IMR-90 (cell line): ENCODE measurements at regions not wholly inside any gene's neighbourhood (a gene's known extent, or its start where the extent isn't known, plus 50 kb on each side); places are given as distances from the start of the nearest gene placed in this dataset.

Source experiments
- ATAC-seq: fragments of 200-7000 bp; cut with Tn5 transposase; 2 replicates; pipeline ENCODE4 v1.9.1; 2020; ENCODE audit warnings: low read depth, mild to moderate bottlenecking, moderate library complexity
- BruUV-seq: library from RNA; stranded (reverse); fragments of 400-500 nt; replicated peaks from 2 replicates; lab custom pipeline; 2021; lab: Mats Ljungman, UMichigan
- CTCF ChIA-PET: fragments of 300-600 bp; formaldehyde crosslinking; extraction: SDS; loops from one replicate; lab custom pipeline; 2021; ENCODE audit warnings: antibody characterized with exemption; lab: Yijun Ruan, JAX
- POLR2A ChIA-PET: fragments of 300-600 bp; sonication (Branson Sonifier 250); formaldehyde crosslinking; loops from one replicate; lab custom pipeline; 2022; ENCODE audit warnings: antibody characterized with exemption; ENCODE audit not compliant: unreplicated experiment; lab: Charles Lee
- DNase-seq: peaks from one replicate; pipeline ENCODE4 v3.0.0; 2013
- H2AFZ ChIP-seq: replicated peaks from 2 replicates; pipeline ENCODE3; 2013; ENCODE audit warnings: low read length, mild to moderate bottlenecking; ENCODE audit not compliant: poor library complexity
- H2AK5ac ChIP-seq: 2 replicates; pipeline ENCODE4 v1.6.1; 2013; ENCODE audit warnings: low read depth, low read length, inconsistent platforms
- H2AK9ac ChIP-seq: replicated peaks from 2 replicates; pipeline ENCODE3; 2013; ENCODE audit warnings: mild to moderate bottlenecking, low read depth, low read length, moderate library complexity; ENCODE audit not compliant: poor library complexity
- H2BK120ac ChIP-seq: 2 replicates; pipeline ENCODE4 v1.6.1; 2013; ENCODE audit warnings: low read depth, low read length, inconsistent platforms
- H2BK15ac ChIP-seq: 3 replicates; pipeline ENCODE4 v1.6.1; 2013; ENCODE audit warnings: low read depth, low read length, inconsistent platforms
- H2BK20ac ChIP-seq: 2 replicates; pipeline ENCODE4 v1.6.1; 2013; ENCODE audit warnings: low read depth, mild to moderate bottlenecking, inconsistent platforms, low read length, moderate library complexity
- H2BK5ac ChIP-seq: 2 replicates; pipeline ENCODE4 v1.6.1; 2013; ENCODE audit warnings: mild to moderate bottlenecking, low read depth, low read length, inconsistent platforms; ENCODE audit not compliant: poor library complexity, severe bottlenecking
- H3K14ac ChIP-seq: replicated peaks from 2 replicates; pipeline ENCODE4 v1.6.1; 2013; ENCODE audit warnings: low read depth, low read length, inconsistent platforms
- H3K18ac ChIP-seq: 2 replicates; pipeline ENCODE4 v1.6.1; 2013; ENCODE audit warnings: low read depth, low read length, control low read depth
- H3K23ac ChIP-seq: 2 replicates; pipeline ENCODE4 v1.6.1; 2013; ENCODE audit warnings: low read depth, low read length, inconsistent platforms
- H3K27ac ChIP-seq: 2 replicates; pipeline ENCODE4 v1.5.1; 2013; ENCODE audit warnings: mild to moderate bottlenecking, control low read depth, low read length; ENCODE audit not compliant: insufficient read depth
- H3K27me3 ChIP-seq: 2 replicates; pipeline ENCODE4 v1.6.1; 2013; ENCODE audit warnings: low read length; ENCODE audit not compliant: control insufficient read depth, insufficient read depth
- H3K36me3 ChIP-seq: 2 replicates; pipeline ENCODE4 v1.6.1; 2013; ENCODE audit warnings: low read length, mixed read lengths; ENCODE audit not compliant: control insufficient read depth, insufficient read depth
- H3K4ac ChIP-seq: 2 replicates; pipeline ENCODE4 v1.6.1; 2013; ENCODE audit warnings: low read depth, low read length, inconsistent platforms
- H3K4me1 ChIP-seq: 2 replicates; pipeline ENCODE4 v1.6.1; 2013; ENCODE audit warnings: low read length, mixed read lengths; ENCODE audit not compliant: control insufficient read depth, insufficient read depth
- H3K4me2 ChIP-seq: 2 replicates; pipeline ENCODE4 v1.6.1; 2013; ENCODE audit warnings: low read depth, mild to moderate bottlenecking, control low read depth, low read length, moderate library complexity
- H3K4me3 ChIP-seq: 2 replicates; pipeline ENCODE4 v1.5.1; 2013; ENCODE audit warnings: low read depth, mild to moderate bottlenecking, control low read depth, low read length, moderate library complexity; ENCODE audit not compliant: insufficient read depth
- H3K56ac ChIP-seq: 2 replicates; pipeline ENCODE4 v1.6.1; 2013; ENCODE audit warnings: low read length, inconsistent platforms; ENCODE audit not compliant: insufficient read depth; ENCODE audit errors: extremely low read depth
- H3K79me1 ChIP-seq, 2 experiments: 2 replicates each; pipeline ENCODE4 v1.6.1; 2013; ENCODE audit warnings: low read length in 2 of 2, inconsistent platforms in 1 of 2, low read depth in 1 of 2
- H3K9ac ChIP-seq: 2 replicates; pipeline ENCODE4 v1.6.1; 2013; ENCODE audit warnings: low read depth, low read length, control low read depth
- H3K9me1 ChIP-seq: 2 replicates; pipeline ENCODE4 v1.6.1; 2013; ENCODE audit warnings: low read length, inconsistent platforms; ENCODE audit not compliant: insufficient read depth
- H3K9me3 ChIP-seq: 2 replicates; pipeline ENCODE4 v1.6.1; 2013; ENCODE audit warnings: low read length; ENCODE audit not compliant: control insufficient read depth, insufficient read depth
- H4K20me1 ChIP-seq: 2 replicates; pipeline ENCODE4 v1.6.1; 2013; ENCODE audit warnings: low read length, inconsistent platforms; ENCODE audit not compliant: insufficient read depth
- H4K5ac ChIP-seq: 2 replicates; pipeline ENCODE4 v1.6.1; 2013; ENCODE audit warnings: mild to moderate bottlenecking, low read depth, low read length, control low read depth
- H4K8ac ChIP-seq, 2 experiments: 2 replicates each; pipeline ENCODE4 v1.6.1; 2013; ENCODE audit warnings: low read depth in 2 of 2, low read length in 2 of 2, control low read depth in 1 of 2, inconsistent platforms in 1 of 2
- H4K91ac ChIP-seq: 2 replicates; pipeline ENCODE4 v1.6.1; 2013; ENCODE audit warnings: low read depth, low read length, inconsistent platforms; ENCODE audit not compliant: insufficient read depth
- CEBPB ChIP-seq: IDR thresholded peaks from 2 replicates; pipeline ENCODE4 v1.6.1; 2012; ENCODE audit warnings: low read depth, low read length, improper control_type of control experiment
- SMC3 ChIP-seq: fragments of 150-350 bp; IDR thresholded peaks from 2 replicates; pipeline ENCODE4 v1.6.1; 2016; ENCODE audit warnings: low read depth, mild to moderate bottlenecking, antibody characterized with exemption, low read length, moderate library complexity
- WGBS, 2 experiments: methylation state at CpG; one replicate each; pipeline versions ENCODE4 v1.1.5 to v1.1.7; 2013; ENCODE audit warnings: missing lambda C conversion rate in 2 of 2; ENCODE audit not compliant: insufficient read length in 1 of 2; ENCODE audit errors: extremely low coverage in 2 of 2; 5-methylcytosine and 5-hydroxymethylcytosine counted together
- dilution Hi-C: fragments of 300-500 bp; cut with HindIII; formaldehyde crosslinking; loops from one replicate; pipeline ENCODE4 v1.14.3; 2018; ENCODE audit warnings: low sequenced_read_pairs; ENCODE audit not compliant: unreplicated experiment
- in situ Hi-C: fragments of 300-500 bp; cut with MboI; formaldehyde crosslinking; loops from 3 replicates; pipeline ENCODE4 v1.14.3; 2019; ENCODE audit warnings: low sequenced_read_pairs, inconsistent platforms, mixed read lengths
- intact Hi-C: fragments of 100-400 bp; cut with micrococcal nuclease; formaldehyde crosslinking; loops from 2 replicates; pipeline ENCODE4 v1.10.0; 2022

GRCh38 chr3:95971573-95971972 is 842.8 kb upstream of the EPHA6 start:
- dilution Hi-C loops, result no loop called here
- Histone ChIP-seq H3K4me3 (no peak overlapping the region), H4K5ac (no peak overlapping the region), H2BK120ac (no peak overlapping the region), H2AK9ac (no peak overlapping the region), H3K9me3 (0 out of 2 replicates have a peak, but pooled peaks cover 1% of the 10 kb centered on the region), H3K9me1 (no peaks in the 10 kb centered on the region), H3K79me1 (no peaks in the 10 kb centered on the region), H3K56ac (no peak overlapping the region), H2BK20ac (no peak overlapping the region), H3K36me3 (no peaks in the 10 kb centered on the region), H3K23ac (no peak overlapping the region), H4K91ac (no peak overlapping the region), H3K14ac (no peak overlapping the region), H3K18ac (no peak overlapping the region), H3K4ac (no peak overlapping the region), H2BK5ac (no peak overlapping the region), H2AK5ac (no peak overlapping the region), H3K4me2 (no peak overlapping the region), H3K4me1 (no peaks in the 10 kb centered on the region), H2AFZ (no peak overlapping the region), H2BK15ac (no peak overlapping the region), H4K8ac (no peak overlapping the region), H4K20me1 (no peaks in the 10 kb centered on the region), H3K27me3 (no peaks in the 10 kb centered on the region), H3K9ac (no peak overlapping the region), H3K27ac (no peak overlapping the region)
- no peak for ATAC-seq
- in situ Hi-C loops, result no loop called here
- BruUV-seq, result no TSS peak
- ChIA-PET CTCF (no interaction called here), POLR2A (no interaction called here)
- no CpG with 5 or more reads among the region's 2 CpGs for WGBS, 2 experiments
- no peak for DNase-seq
- TF ChIP-seq CEBPB, result peak; percentile 51
- TF ChIP-seq SMC3, result no peak
- intact Hi-C loops, result no loop called here
